Neutrophil (primary cell): ENCODE measurements at regions not wholly inside any gene's neighbourhood (a gene's known extent, or its start where the extent isn't known, plus 50 kb on each side); places are given as distances from the start of the nearest gene placed in this dataset.

Experiments
- H3K27ac ChIP-seq: fragments of 200-600 bp; sonication (generic); 2 replicates; pipeline ENCODE4 v1.5.1; 2016; ENCODE audit warnings: mild to moderate bottlenecking, moderate library complexity
- H3K27me3 ChIP-seq: fragments of 200-600 bp; sonication (generic); 2 replicates; pipeline ENCODE4 v1.6.0; 2016; ENCODE audit warnings: mild to moderate bottlenecking
- H3K36me3 ChIP-seq: fragments of 200-600 bp; sonication (generic); 2 replicates; pipeline ENCODE4 v1.5.1; 2017
- H3K4me1 ChIP-seq, 2 experiments: fragments of 200-600 bp in 1 of 2; sonication (generic) in 1 of 2; 1 replicate in 1 of 2; 2 replicates in 1 of 2; pipeline versions ENCODE4 v1.5.1 to v1.6.1; 2013 to 2016; ENCODE audit warnings: low read depth in 1 of 2, low read length in 1 of 2, mild to moderate bottlenecking in 1 of 2, moderate library complexity in 1 of 2; ENCODE audit not compliant: control insufficient read depth in 1 of 2, insufficient read depth in 1 of 2
- H3K4me3 ChIP-seq, 2 experiments: fragments of 200-600 bp in 1 of 2; sonication (generic) in 1 of 2; 1 replicate in 1 of 2; 2 replicates in 1 of 2; pipeline ENCODE4 v1.5.1; 2013 to 2016; ENCODE audit warnings: low read depth in 1 of 2, low read length in 1 of 2, mild to moderate bottlenecking in 1 of 2, moderate library complexity in 1 of 2
- H3K9me3 ChIP-seq: fragments of 200-600 bp; sonication (generic); 2 replicates; pipeline ENCODE4 v1.5.1; 2016
- CTCF ChIP-seq: fragments of 200-600 bp; sonication (generic); IDR thresholded peaks from 2 replicates; pipeline ENCODE4 v1.5.1; 2016; ENCODE audit warnings: antibody characterized with exemption

- Histone ChIP-seq H3K27me3 (peaks cover 5% of the 10 kb centered on the region), H3K9me3 (no peaks in the 10 kb centered on the region), H3K36me3 (no peaks in the 10 kb centered on the region), H3K4me1 (no peaks in the 10 kb centered on the region), H3K4me3 (no peak overlapping the region), H3K27ac (no peak overlapping the region)
- no peak for TF ChIP-seq CTCF
Measured at GRCh38 chr18:57961876-57962505, 82.0 kb upstream of the NEDD4L start.

- TF ChIP-seq CTCF = no peak
- Histone ChIP-seq H3K4me3 (no peak overlapping the region), H3K4me1 (no peaks in the 10 kb centered on the region), H3K27me3 (peaks cover 5% of the 10 kb centered on the region), H3K36me3 (no peaks in the 10 kb centered on the region), H3K9me3 (no peaks in the 10 kb centered on the region), H3K27ac (no peak overlapping the region)
Measured at GRCh38 chr18:57961411-57961810, 82.6 kb upstream of the NEDD4L start.

GRCh38 chr18:57959278-57959677, 84.7 kb upstream of the NEDD4L start:
- peaks cover 11% of the 10 kb centered on the region for H3K27me3 ChIP-seq
- no peak for TF ChIP-seq CTCF
- H3K4me3 ChIP-seq = no peak overlapping the region
- H3K9me3 ChIP-seq = no peaks in the 10 kb centered on the region
- no peaks in the 10 kb centered on the region for H3K36me3 ChIP-seq
- H3K4me1 ChIP-seq = no peaks in the 10 kb centered on the region
- no peak overlapping the region for H3K27ac ChIP-seq

GRCh38 chr18:57957210-57957609, 86.8 kb upstream of the NEDD4L start:
- Histone ChIP-seq H3K4me1 (no peaks in the 10 kb centered on the region), H3K27me3 (peaks cover 11% of the 10 kb centered on the region)

GRCh38 chr18:57956491-57956890, 87.5 kb upstream of the NEDD4L start:
- no peaks in the 10 kb centered on the region for H3K9me3 ChIP-seq
- no peaks in the 10 kb centered on the region for H3K36me3 ChIP-seq
- no peak overlapping the region for H3K27ac ChIP-seq
- no peaks in the 10 kb centered on the region for H3K4me1 ChIP-seq
- no peak for TF ChIP-seq CTCF
- H3K27me3 ChIP-seq = peaks cover 11% of the 10 kb centered on the region
- H3K4me3 ChIP-seq = no peak overlapping the region

More at GRCh38 chr18:57957210-57957609, 86.8 kb upstream of the NEDD4L start:
- Histone ChIP-seq H3K27ac (no peak overlapping the region), H3K4me3 (no peak overlapping the region), H3K36me3 (no peaks in the 10 kb centered on the region), H3K9me3 (no peaks in the 10 kb centered on the region)
- TF ChIP-seq CTCF = no peak
